GM13977 (cell line): ENCODE measurements at regions not wholly inside any gene's neighbourhood (a gene's known extent, or its start where the extent isn't known, plus 50 kb on each side); places are given as distances from the start of the nearest gene placed in this dataset.

Experiments
- DNase-seq: peaks from one replicate; pipeline ENCODE4 v3.0.0; 2012; ENCODE audit warnings: low spot score
- in situ Hi-C: fragments of 300-500 bp; cut with MboI; formaldehyde crosslinking; loops from one replicate; pipeline ENCODE4 v1.12.0; 2022; ENCODE audit warnings: low sequenced_read_pairs, low pct_unique_long_range_greater_than_20kb, mixed read lengths, inconsistent platforms; ENCODE audit not compliant: unreplicated experiment
- TF ChIP-seq, protein P1 (sequence below): IDR thresholded peaks from 2 replicates; pipeline ENCODE4 v1.5.1; 2012; ENCODE audit warnings: mild to moderate bottlenecking, control low read depth; ENCODE audit not compliant: insufficient read depth; ENCODE audit errors: extremely low read depth, missing control alignments

DNA sequence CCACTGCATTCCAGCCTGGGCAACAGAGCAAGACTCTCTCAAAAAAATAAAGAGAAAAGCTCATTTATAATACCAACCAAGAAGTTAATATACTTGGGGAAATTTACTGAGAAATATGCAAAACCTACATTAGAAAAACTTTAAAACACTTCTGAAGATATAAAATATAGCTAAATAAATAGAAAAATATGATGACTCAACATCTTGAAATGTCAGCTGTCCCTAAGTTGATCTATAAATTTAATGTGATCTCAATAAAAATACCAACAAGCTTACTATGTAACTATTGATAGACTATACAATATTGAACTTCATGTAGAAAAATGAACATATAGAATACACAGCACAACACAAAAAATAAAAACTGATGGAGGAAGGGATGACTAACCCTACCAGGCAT, 87.5 kb upstream of the INTU start:
- TF ChIP-seq, protein P1, sequence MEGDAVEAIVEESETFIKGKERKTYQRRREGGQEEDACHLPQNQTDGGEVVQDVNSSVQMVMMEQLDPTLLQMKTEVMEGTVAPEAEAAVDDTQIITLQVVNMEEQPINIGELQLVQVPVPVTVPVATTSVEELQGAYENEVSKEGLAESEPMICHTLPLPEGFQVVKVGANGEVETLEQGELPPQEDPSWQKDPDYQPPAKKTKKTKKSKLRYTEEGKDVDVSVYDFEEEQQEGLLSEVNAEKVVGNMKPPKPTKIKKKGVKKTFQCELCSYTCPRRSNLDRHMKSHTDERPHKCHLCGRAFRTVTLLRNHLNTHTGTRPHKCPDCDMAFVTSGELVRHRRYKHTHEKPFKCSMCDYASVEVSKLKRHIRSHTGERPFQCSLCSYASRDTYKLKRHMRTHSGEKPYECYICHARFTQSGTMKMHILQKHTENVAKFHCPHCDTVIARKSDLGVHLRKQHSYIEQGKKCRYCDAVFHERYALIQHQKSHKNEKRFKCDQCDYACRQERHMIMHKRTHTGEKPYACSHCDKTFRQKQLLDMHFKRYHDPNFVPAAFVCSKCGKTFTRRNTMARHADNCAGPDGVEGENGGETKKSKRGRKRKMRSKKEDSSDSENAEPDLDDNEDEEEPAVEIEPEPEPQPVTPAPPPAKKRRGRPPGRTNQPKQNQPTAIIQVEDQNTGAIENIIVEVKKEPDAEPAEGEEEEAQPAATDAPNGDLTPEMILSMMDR = no peak
- in situ Hi-C loops = no loop called here
- no peak for DNase-seq

DNA sequence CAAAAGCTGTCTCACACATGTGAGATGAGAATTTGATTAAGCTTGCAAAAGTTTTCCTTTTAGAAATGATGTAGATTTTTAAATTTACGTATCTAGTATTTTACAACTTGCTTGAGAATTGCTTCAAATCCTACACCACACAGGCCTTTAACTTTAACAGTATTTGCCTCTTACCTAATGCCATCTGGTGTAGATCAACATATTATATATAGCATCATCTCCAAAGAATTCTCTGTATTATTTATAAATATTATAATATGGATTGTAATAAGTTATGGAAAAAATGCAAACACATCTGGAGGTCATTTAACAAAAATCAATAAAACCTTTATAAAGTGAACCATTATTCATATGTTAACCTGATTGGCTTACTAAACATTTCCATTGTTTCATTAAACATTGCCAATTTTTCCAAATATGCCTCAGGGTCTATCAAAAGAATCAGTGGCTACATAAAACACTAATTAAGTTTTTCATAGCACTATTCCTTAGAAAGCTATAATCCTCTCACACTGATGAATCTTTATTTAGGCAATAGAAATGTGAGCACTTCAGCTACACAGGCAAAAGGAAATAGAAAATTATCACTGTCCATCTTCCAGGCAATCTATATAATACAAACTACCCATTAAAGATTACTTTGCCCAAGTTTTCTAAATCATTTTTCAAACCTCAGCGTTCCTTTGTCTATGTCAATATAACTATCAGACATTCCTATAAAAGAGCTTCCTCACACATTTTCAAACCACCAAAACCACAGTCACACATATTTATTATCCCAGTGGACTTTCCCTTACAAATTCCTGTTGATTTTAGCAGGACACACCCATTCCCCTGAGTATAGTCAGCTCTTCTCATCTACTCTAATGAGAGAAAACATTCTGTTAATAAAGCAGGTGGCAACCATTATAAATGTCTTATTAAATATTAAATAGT, 83.5 kb upstream of the INTU start:
- in situ Hi-C loops = no loop called here
- TF ChIP-seq, protein P1 = no peak
- DNase-seq = no peak

DNA sequence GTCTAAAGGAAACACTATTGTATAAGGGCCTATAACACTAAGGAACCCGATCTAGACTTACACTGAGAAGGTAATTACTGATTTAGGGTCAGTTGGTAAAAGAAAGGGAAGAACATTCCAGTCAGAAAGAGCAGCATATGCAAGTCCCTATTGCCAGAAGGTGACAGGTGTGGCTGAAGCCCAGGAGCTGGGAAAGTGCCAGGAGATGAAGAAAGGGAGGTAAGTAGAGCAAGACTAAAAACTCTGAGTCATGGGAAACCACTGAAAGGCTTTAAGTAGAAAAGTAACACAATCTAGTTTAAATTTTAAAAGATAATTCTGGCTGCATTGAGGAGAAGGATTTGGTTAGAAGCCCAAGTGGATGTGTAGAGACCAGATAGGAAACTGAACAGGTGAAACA, 77.7 kb upstream of the INTU start:
- DNase-seq = no peak
- in situ Hi-C loops = no loop called here
- TF ChIP-seq, protein P1 = no peak

DNA sequence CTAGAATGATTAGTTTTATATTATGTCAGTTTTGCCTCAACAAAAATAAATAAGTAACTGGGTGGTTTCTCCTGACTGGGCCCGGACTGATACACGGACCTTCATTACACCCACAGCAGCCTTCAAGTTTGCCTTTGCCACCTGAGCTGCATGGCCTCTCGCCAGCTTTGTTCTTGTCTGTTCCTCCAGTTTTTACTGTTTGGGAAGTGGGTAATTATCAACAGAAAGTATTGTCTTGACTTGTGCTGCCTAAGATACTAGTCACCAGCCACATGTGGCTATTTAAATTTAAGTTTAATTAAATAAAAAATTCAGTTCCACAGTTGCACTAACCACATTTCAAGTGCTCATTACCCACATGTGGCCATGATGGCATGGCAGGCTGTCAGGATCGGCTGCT, 74.7 kb upstream of the INTU start:
- TF ChIP-seq, protein P1 = no peak
- in situ Hi-C loops = no loop called here
- DNase-seq = no peak

DNA sequence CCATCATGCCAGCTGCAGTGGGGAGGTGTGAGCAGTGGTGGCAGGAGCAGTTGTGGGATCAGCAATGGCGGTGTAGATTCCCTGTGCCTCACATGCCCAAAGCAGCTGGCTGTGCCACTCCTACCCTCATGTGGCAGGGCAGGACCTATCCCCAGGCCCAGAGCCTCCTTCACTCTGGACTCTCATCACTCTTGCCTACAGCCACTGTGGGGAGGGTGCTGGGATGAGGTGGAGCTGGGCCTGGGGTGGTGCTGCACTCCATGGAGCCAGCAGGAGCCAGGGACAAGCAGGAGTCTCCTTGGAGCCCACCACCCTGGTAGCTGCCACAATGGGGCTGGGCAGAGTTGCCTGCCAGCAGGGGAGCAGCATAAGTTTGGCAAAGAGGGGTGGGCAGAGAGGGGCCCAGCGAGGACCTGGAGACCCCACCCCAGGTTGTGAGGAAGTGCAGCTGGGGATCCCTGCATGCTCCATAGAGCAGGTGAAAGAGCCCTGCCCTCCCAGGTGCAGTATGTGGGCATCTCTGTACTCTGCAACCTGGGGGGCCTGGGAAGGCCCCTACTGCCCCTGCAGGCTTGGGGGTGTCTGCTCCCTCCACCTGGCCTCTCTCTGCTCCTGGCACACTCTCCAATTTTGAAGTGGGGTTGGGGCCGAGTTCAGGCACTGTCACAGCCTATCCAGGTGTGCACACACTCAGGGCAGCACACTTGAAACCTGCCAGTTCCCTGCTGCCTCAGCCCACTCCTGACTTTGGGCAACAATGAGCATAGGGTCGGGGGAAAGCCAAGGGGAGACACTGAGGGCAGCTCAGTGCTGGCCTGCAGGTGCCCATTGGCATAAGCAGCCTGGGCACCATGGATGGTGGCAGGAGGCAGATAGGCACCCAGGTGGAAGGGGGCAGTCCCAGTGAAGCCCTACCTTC, 74.0 kb upstream of the INTU start:
- DNase-seq = no peak
- TF ChIP-seq, protein P1 = no peak
- in situ Hi-C loops = no loop called here

DNA sequence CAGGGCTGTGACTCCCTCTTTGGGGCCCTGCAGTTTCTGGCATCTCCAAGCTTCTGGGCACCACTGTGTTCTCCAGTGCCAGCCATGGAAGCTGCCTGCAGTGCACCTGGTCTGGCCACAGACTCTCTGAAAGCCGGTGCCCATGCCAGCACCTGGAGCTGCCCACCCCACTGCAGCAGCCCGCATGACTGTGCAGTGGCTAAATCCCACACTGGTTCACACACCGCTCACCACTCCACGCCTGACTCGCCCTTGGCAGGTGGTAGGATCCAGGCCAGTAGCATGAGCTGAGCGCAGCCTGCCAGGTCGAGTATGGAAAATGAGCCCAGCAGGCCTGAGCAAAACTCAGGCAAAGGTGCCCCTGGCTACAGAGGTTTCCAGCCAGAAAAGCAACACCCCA, 72.8 kb upstream of the INTU start:
- in situ Hi-C loops = no loop called here
- DNase-seq = no peak
- TF ChIP-seq, protein P1 = no peak
